Gastroesophageal sphincter (tissue), 3 donors: ENCODE measurements at regions not wholly inside any gene's neighbourhood (a gene's known extent, or its start where the extent isn't known, plus 50 kb on each side); places are given as distances from the start of the nearest gene placed in this dataset.

Experiments used
- POLR2A ChIP-seq, 2 donors: fragments of 450-650 bp; IDR thresholded peaks; one replicate each; pipeline ENCODE4 v1.6.1; 2017; ENCODE audit warnings: antibody characterized with exemption in 2 of 2, mild to moderate bottlenecking in 2 of 2, moderate library complexity in 1 of 2
- TF ChIP-seq, protein P1 (sequence below), 4 experiments: fragments of 200-600 bp in 2 of 4; fragments of 450-650 bp in 2 of 4; sonication (generic) in 1 of 4; IDR thresholded peaks; one replicate each; pipeline ENCODE4 v1.5.1; 2017 to 2019; ENCODE audit warnings: antibody characterized with exemption in 4 of 4, mild to moderate bottlenecking in 2 of 4, moderate library complexity in 2 of 4

DNA sequence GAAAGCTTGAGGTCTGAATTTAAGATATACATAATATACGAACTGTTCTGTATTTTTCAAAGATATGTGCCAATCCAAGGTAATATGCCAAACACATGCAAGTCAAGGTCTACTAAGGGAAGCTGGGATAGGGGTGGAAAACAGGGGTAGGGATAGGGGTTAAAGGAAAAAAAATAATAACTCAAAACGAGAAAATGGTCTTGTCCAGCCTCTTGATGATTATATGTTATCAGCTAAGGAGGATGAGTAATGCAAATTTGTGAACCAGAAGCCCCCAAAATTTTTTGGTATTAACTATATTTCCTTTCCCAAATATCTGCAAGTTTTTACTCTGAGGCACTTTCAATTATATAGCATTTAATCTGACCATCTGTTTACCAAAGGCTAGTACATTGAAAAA is 219.3 kb downstream of the ZEB2 start:
- TF ChIP-seq, protein P1, sequence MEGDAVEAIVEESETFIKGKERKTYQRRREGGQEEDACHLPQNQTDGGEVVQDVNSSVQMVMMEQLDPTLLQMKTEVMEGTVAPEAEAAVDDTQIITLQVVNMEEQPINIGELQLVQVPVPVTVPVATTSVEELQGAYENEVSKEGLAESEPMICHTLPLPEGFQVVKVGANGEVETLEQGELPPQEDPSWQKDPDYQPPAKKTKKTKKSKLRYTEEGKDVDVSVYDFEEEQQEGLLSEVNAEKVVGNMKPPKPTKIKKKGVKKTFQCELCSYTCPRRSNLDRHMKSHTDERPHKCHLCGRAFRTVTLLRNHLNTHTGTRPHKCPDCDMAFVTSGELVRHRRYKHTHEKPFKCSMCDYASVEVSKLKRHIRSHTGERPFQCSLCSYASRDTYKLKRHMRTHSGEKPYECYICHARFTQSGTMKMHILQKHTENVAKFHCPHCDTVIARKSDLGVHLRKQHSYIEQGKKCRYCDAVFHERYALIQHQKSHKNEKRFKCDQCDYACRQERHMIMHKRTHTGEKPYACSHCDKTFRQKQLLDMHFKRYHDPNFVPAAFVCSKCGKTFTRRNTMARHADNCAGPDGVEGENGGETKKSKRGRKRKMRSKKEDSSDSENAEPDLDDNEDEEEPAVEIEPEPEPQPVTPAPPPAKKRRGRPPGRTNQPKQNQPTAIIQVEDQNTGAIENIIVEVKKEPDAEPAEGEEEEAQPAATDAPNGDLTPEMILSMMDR (IDR thresholded peaks at IDR 0.05): no peak
- no peak for TF ChIP-seq POLR2A (IDR thresholded peaks at IDR 0.05)
